WI38 (cell line): ENCODE measurements at regions not wholly inside any gene's neighbourhood (a gene's known extent, or its start where the extent isn't known, plus 50 kb on each side); places are given as distances from the start of the nearest gene placed in this dataset.

Experiments
- H3K4me3 ChIP-seq: 2 replicates; pipeline ENCODE4 v1.5.1; 2011; ENCODE audit warnings: low read depth, mild to moderate bottlenecking, control low read depth, low read length
- TF ChIP-seq, protein P1 (sequence below): IDR thresholded peaks from 2 replicates; pipeline ENCODE4 v1.5.1; 2012; ENCODE audit warnings: low read depth, mild to moderate bottlenecking, control low read depth, low read length

DNA sequence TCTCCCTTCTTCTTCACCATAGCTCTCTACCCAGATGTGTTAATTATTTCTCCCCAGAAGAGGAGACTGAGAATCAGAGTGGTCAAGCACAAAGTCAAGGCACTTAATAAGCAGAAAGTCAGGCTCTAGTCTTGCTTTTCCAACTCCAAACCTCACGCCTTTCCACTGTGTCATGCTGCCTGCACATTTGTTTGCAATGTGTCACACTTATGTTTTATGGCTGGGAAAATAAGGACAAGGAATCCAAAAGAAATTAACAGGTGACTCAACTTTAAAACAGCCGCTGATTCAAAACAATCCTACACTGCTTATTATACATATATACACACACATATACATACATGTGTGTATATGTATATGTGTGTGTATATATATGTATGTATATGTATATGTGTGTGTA lies 255.7 kb upstream of the DYNLRB2 start:
- H3K4me3 ChIP-seq = no peak overlapping the region
- TF ChIP-seq, protein P1, sequence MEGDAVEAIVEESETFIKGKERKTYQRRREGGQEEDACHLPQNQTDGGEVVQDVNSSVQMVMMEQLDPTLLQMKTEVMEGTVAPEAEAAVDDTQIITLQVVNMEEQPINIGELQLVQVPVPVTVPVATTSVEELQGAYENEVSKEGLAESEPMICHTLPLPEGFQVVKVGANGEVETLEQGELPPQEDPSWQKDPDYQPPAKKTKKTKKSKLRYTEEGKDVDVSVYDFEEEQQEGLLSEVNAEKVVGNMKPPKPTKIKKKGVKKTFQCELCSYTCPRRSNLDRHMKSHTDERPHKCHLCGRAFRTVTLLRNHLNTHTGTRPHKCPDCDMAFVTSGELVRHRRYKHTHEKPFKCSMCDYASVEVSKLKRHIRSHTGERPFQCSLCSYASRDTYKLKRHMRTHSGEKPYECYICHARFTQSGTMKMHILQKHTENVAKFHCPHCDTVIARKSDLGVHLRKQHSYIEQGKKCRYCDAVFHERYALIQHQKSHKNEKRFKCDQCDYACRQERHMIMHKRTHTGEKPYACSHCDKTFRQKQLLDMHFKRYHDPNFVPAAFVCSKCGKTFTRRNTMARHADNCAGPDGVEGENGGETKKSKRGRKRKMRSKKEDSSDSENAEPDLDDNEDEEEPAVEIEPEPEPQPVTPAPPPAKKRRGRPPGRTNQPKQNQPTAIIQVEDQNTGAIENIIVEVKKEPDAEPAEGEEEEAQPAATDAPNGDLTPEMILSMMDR = no peak

DNA sequence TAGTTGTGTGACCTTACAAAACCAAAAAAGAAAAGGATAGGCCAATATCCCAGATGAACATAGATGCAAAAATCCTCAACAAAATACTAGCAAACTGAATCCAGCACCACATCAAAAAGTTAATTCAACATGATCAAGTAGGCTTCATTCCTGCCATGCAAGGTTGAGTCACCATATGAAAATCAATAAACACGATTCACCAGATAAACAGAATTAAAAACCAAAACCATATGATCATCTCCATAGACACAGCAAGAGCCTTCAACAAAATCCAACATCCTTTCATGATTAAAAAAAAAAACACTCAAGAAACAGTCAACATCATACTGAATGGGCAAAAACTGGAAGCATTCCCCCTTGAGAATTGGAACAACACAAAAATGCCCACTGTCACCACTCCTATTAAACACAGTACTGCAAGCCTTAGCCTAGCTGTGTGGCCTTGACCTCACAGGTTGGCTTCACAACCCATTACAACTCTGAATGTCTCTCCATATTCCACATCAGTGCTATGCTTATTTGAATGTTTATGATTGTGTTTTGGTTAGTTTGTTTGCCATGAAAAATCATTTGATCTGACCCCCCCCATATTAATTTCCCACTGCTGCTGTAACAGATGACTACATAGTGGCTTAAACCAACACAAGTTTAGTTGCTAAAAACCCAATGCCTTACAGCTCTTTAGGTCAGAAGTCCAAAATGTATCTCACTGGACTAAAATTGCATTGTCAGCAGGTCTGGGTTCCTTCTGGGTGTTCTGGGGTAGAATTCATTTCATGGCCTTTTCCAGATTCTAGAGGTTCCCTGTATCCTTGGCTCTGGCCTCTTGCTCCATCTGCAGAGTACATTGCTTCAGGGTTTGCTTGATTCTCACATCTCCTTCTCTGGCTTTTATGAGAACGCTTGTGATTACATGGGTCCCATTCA lies 257.1 kb upstream of the DYNLRB2 start:
- no peak overlapping the region for H3K4me3 ChIP-seq
- TF ChIP-seq, protein P1 = no peak

DNA sequence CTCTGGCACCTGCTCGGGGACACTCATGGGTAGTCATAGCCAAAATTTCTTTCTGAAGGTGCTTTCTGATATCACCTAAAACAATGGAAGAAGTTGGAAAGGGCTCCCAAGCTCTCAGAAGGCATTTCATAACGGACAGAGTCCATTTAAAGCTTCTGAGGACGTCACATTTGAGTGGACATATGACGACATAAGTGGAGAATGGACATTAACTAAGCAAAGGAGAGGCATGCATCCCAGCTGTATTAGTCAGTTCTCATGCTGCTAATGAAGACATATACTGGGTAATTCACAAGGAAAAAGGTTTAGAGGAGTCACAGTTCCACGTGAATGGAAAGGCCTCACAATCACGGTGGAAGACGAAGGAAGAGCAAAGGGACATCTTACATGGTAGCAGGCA lies 260.2 kb upstream of the DYNLRB2 start:
- no peak overlapping the region for H3K4me3 ChIP-seq
- TF ChIP-seq, protein P1 = no peak

DNA sequence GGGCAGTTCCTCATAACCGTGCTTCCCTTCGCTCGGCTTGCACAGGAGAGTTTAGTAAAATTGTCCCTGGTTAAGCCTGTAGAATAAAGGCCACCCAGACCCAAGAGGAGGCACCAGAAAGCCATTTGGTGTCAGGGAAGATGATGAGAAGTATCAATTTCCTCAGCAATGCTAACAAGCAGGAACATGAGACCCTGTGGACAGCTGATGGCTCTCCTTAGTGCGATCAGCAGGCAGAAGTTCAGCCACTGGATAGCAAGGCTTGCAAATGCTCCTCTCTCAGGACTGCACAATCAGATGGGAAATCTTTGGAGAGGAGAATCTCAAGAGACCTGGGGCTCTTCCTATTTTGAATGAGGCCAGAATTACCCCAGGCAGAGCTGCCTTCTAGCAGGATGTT lies 261.1 kb upstream of the DYNLRB2 start:
- H3K4me3 ChIP-seq = no peak overlapping the region
- TF ChIP-seq, protein P1 = no peak

DNA sequence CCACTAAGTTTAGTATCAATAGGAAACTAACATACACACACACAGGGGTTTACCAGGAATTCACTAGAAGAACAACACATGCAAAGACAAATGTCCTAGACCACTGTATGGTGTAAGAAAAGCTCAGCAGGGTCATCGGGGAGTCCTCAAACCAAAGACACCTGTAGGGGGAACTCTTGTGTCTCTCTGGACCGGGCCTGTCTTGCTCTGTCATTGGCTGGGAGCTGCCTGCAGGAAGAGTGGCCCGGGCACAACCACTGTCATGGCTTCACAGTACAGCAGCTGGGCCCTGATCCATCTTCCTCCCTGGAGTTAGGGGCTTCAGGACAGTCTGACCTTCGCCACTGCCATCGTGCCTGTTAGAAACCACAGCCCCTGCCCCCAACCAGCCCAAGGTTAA lies 263.6 kb upstream of the DYNLRB2 start:
- H3K4me3 ChIP-seq = no peak overlapping the region
- TF ChIP-seq, protein P1 = no peak

DNA sequence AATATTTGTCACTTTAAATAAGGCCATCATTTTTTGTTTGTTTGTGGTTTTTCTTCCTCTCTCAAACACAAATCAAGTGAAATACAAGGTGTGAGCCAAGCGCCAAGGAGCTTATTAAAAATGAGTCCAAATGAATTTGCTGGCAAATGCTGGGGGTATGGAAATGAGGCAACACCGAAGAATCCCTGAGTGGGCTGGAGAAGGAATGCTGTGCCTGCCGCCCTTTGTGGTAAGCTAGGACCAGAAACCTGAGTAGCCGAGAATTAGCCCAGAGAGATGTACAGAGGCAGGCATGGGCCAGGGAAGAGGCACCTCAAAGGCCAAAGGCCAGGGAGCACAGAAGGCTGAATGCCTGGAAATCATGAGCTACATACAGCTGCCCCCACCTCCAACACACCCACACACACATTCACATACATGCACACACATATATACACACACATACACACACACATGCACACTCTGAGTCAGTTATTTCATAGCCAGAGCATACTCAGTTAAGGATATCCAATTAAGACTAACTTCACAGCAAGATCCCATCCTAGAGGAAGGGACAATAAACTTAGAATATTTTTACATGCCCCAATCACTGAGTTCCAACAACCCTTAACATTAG lies 266.1 kb upstream of the DYNLRB2 start:
- TF ChIP-seq, protein P1 = no peak
- H3K4me3 ChIP-seq = no peak overlapping the region
